MM.1S (cell line): ENCODE measurements at regions not wholly inside any gene's neighbourhood (a gene's known extent, or its start where the extent isn't known, plus 50 kb on each side); places are given as distances from the start of the nearest gene placed in this dataset.

Source experiments
- DNase-seq: peaks from one replicate; pipeline ENCODE4 v3.0.0-alpha.2; 2015
- H2AFZ ChIP-seq: fragments of 300-600 bp; sonication (generic); 2 replicates; pipeline ENCODE4 v1.6.0; 2016; ENCODE audit warnings: antibody characterized with exemption, low read length
- H3F3A ChIP-seq: fragments of 300-600 bp; sonication (generic); 2 replicates; pipeline ENCODE4 v1.6.1; 2016; ENCODE audit warnings: mild to moderate bottlenecking, antibody characterized with exemption, low read length, moderate library complexity, mixed read lengths; ENCODE audit not compliant: insufficient read depth
- H3K27ac ChIP-seq: fragments of 300-600 bp; sonication (generic); 2 replicates; pipeline ENCODE4 v1.5.1; 2016; ENCODE audit warnings: mild to moderate bottlenecking, low read length
- H3K27me3 ChIP-seq: fragments of 300-600 bp; sonication (generic); replicated peaks from 2 replicates; pipeline ENCODE4 v1.6.0; 2016; ENCODE audit warnings: low read length; ENCODE audit not compliant: insufficient read depth
- H3K36me3 ChIP-seq: fragments of 300-600 bp; sonication (generic); replicated peaks from 2 replicates; pipeline ENCODE4 v1.6.1; 2016; ENCODE audit warnings: mild to moderate bottlenecking, low read length, mixed read lengths; ENCODE audit not compliant: insufficient read depth
- H3K4me1 ChIP-seq: fragments of 300-600 bp; sonication (generic); 2 replicates; pipeline ENCODE4 v1.6.1; 2016; ENCODE audit warnings: low read length, mixed read lengths
- H3K4me2 ChIP-seq: fragments of 300-600 bp; sonication (generic); 2 replicates; pipeline ENCODE4 v1.6.0; 2016; ENCODE audit warnings: low read depth, low read length
- H3K4me3 ChIP-seq: fragments of 300-600 bp; sonication (generic); 2 replicates; pipeline ENCODE4 v1.5.1; 2016; ENCODE audit warnings: low read length, mixed read lengths
- H3K79me2 ChIP-seq: fragments of 300-600 bp; sonication (generic); 2 replicates; pipeline ENCODE4 v1.6.1; 2016; ENCODE audit warnings: mixed run types, low read length, mixed read lengths
- H3K9ac ChIP-seq: fragments of 300-600 bp; sonication (generic); 2 replicates; pipeline ENCODE4 v1.6.1; 2016; ENCODE audit warnings: low read length, mixed read lengths
- H3K9me2 ChIP-seq: fragments of 300-600 bp; sonication (generic); replicated peaks from 2 replicates; pipeline ENCODE4 v1.6.1; 2016; ENCODE audit warnings: mild to moderate bottlenecking, low read length, mixed read lengths; ENCODE audit not compliant: insufficient read depth
- H3K9me3 ChIP-seq: fragments of 300-600 bp; sonication (generic); replicated peaks from 2 replicates; pipeline ENCODE4 v1.6.1; 2016; ENCODE audit warnings: mild to moderate bottlenecking, low read length, mixed read lengths; ENCODE audit not compliant: insufficient read depth
- H4K20me1 ChIP-seq: fragments of 300-600 bp; sonication (generic); 2 replicates; pipeline ENCODE4 v1.6.1; 2016; ENCODE audit warnings: mild to moderate bottlenecking, low read length, moderate library complexity, mixed read lengths; ENCODE audit not compliant: insufficient read depth
- EZH2 ChIP-seq: fragments of 300-600 bp; sonication (generic); optimal IDR thresholded peaks from 2 replicates; pipeline ENCODE3; 2017; ENCODE audit warnings: low read depth, mild to moderate bottlenecking, antibody characterized with exemption, low read length, mixed read lengths
- EZH2phosphoT487 ChIP-seq: fragments of 300-600 bp; sonication (generic); IDR thresholded peaks from 2 replicates; pipeline ENCODE4 v1.6.1; 2018; ENCODE audit warnings: antibody characterized with exemption, low read length
- TF ChIP-seq, protein P1 (sequence below): fragments of 300-600 bp; sonication (generic); IDR thresholded peaks from 2 replicates; pipeline ENCODE4 v1.5.1; 2016; ENCODE audit warnings: antibody characterized with exemption, low read length, mixed read lengths

DNA sequence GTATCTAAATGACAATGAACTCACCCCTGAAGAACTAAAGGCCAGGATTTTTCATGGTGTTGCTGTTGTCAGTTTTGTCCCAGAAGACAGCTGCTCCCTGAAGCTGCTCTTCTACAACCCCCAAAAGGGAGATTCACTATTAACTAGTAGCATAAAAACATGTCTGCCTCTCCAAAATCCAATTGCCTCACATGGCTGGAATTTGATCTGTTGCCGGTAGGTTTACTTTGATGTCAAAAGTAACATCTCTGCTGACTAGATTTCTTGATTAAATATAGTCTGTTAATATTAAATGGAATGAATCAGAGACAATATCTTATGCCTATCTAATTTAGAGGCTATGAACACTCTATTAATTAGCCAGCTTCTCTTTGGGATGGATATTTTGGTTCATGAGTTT lies 425.4 kb downstream of the ETS1 start:
- DNase-seq: no peak
- Histone ChIP-seq H3K9me3 (no peaks in the 10 kb centered on the region), H2AFZ (no peak overlapping the region), H3K9me2 (no peaks in the 10 kb centered on the region), H3K79me2 (no peaks in the 10 kb centered on the region), H3K27me3 (no peaks in the 10 kb centered on the region), H3K4me1 (no peaks in the 10 kb centered on the region), H3K4me3 (no peak overlapping the region), H3K27ac (no peak overlapping the region), H3K36me3 (no peaks in the 10 kb centered on the region), H3K9ac (no peak overlapping the region), H4K20me1 (no peaks in the 10 kb centered on the region), H3F3A (no peaks in the 10 kb centered on the region), H3K4me2 (no peak overlapping the region)
- TF ChIP-seq EZH2 (no peak), EZH2phosphoT487 (no peak)
- TF ChIP-seq, protein P1, sequence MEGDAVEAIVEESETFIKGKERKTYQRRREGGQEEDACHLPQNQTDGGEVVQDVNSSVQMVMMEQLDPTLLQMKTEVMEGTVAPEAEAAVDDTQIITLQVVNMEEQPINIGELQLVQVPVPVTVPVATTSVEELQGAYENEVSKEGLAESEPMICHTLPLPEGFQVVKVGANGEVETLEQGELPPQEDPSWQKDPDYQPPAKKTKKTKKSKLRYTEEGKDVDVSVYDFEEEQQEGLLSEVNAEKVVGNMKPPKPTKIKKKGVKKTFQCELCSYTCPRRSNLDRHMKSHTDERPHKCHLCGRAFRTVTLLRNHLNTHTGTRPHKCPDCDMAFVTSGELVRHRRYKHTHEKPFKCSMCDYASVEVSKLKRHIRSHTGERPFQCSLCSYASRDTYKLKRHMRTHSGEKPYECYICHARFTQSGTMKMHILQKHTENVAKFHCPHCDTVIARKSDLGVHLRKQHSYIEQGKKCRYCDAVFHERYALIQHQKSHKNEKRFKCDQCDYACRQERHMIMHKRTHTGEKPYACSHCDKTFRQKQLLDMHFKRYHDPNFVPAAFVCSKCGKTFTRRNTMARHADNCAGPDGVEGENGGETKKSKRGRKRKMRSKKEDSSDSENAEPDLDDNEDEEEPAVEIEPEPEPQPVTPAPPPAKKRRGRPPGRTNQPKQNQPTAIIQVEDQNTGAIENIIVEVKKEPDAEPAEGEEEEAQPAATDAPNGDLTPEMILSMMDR: no peak

DNA sequence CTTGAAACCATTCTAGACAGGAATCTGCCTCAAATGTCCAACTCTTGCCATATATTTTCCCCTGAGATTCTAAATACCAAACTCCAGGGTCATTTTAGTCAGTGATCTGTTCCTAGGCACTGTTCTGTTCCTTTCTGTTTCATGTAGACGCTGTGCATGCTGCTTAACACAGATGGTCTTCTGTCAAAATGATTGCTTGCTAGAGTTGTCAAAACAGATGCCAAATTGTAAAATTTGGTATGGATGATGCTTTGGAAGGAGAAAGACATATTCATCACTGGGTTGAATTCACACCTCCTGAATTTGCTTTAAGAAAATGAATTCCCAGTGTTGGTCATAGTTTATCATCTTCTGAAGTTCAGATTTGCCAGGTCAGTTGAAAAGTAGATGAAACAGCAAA lies 425.9 kb downstream of the ETS1 start:
- no peaks in the 10 kb centered on the region for H3K27me3 ChIP-seq
- H3F3A ChIP-seq: no peaks in the 10 kb centered on the region
- no peak overlapping the region for H3K4me3 ChIP-seq
- H4K20me1 ChIP-seq: no peaks in the 10 kb centered on the region
- no peak for DNase-seq
- no peaks in the 10 kb centered on the region for H3K9me3 ChIP-seq
- H3K9me2 ChIP-seq: no peaks in the 10 kb centered on the region
- TF ChIP-seq EZH2phosphoT487 (no peak), EZH2 (no peak)
- TF ChIP-seq, protein P1: no peak
- no peaks in the 10 kb centered on the region for H3K36me3 ChIP-seq
- no peak overlapping the region for H2AFZ ChIP-seq
- H3K79me2 ChIP-seq: no peaks in the 10 kb centered on the region
- no peak overlapping the region for H3K4me2 ChIP-seq
- no peak overlapping the region for H3K27ac ChIP-seq
- H3K9ac ChIP-seq: no peak overlapping the region
- H3K4me1 ChIP-seq: no peaks in the 10 kb centered on the region

DNA sequence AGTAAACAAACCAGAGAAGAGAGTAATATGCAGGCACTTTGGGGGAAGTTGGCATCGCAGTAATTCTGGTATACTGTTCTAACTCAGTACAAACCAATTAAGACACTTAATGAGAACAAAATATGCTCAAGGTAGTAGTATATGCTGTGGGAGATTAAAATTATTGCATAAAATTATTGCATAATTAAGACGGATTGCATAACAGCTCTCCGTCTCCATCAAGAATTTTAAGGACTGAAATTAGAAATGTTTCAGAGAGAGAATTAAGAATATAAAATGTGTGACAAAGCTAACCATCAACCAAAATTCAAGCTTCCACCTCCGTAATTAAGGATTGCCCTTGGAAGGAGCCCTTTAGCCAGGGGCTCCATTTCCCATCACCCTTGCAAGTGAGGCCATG lies 428.5 kb downstream of the ETS1 start:
- H3K4me2 ChIP-seq: no peak overlapping the region
- H3K9ac ChIP-seq: no peak overlapping the region
- no peaks in the 10 kb centered on the region for H3K9me2 ChIP-seq

More for the DNA sequence above, 428.5 kb downstream of the ETS1 start:
- TF ChIP-seq EZH2phosphoT487 (no peak), EZH2 (no peak)
- TF ChIP-seq, protein P1: no peak
- no peak overlapping the region for H3K4me3 ChIP-seq
- no peaks in the 10 kb centered on the region for H3K36me3 ChIP-seq
- no peak overlapping the region for H2AFZ ChIP-seq
- no peaks in the 10 kb centered on the region for H3K27me3 ChIP-seq
- H4K20me1 ChIP-seq: no peaks in the 10 kb centered on the region
- H3K27ac ChIP-seq: no peak overlapping the region
- H3F3A ChIP-seq: no peaks in the 10 kb centered on the region
- no peaks in the 10 kb centered on the region for H3K79me2 ChIP-seq
- no peaks in the 10 kb centered on the region for H3K9me3 ChIP-seq
- no peak for DNase-seq
- H3K4me1 ChIP-seq: no peaks in the 10 kb centered on the region
